NCI-H226 (cell line): ENCODE measurements at regions not wholly inside any gene's neighbourhood (a gene's known extent, or its start where the extent isn't known, plus 50 kb on each side); places are given as distances from the start of the nearest gene placed in this dataset.
"Not testable (repeated sequence)": the region's sequence is repeated elsewhere in the genome, so short reads cannot be mapped to it uniquely, and the experiment has no call there.

ENCODE experiments used
- DNase-seq: peaks from one replicate; pipeline ENCODE4 v3.0.0-alpha.2; 2015

GRCh38 chr13:50131920-50132903 lies 117.0 kb downstream of the KCNRG start:
- no peak for DNase-seq

DNA sequence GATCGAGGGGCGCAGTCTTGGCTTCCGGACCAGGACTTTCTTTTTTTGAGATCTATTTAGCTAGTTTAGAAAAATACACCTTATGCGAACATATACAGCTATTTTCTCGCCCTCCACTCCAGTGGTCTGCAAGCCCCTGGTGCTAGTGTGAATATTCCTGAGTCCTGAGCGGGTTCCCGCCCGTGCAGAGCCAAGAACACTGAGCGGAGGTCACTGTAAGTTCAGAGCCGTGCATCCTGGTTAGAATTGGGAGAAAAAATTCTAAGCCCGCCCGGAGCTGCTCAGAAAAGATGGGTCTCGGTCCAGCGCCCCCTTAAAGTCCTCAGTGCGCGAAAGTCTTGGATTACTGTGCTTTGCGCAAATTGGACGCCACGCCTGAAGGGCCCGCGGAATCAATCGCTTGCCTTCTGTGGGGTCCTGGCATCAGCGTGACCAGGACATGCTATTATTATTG lies 117.7 kb downstream of the KCNRG start:
- no peak for DNase-seq

- no peak for DNase-seq
Measured at GRCh38 chr13:50133358-50133953, 118.2 kb downstream of the KCNRG start.

DNA sequence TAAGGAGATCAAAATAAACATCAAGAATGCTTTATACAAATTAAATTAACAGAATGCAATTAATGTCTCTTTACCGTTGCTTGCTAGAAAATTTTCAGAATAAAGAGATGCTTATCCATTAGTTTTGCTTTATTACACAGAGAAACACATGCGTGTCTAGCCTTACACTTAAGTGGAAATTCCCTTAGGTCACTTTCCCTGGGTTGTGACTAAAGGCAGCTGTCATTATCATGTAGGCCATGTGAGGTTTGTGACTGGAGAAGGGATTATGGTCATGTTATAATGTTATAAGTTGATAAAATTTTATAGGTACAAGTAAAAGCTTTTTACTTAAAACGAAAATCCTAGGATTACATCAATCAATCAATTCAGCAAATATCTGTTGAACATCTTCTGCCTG lies 121.0 kb downstream of the KCNRG start:
- no peak for DNase-seq

GRCh38 chr13:50136678-50137077 lies 121.4 kb downstream of the KCNRG start:
- DNase-seq, result no peak

GRCh38 chr13:50139435-50139934 lies 124.2 kb downstream of the KCNRG start:
- DNase-seq, result not testable (repeated sequence)

- DNase-seq, result no peak
Measured at GRCh38 chr13:50140153-50140552, 124.9 kb downstream of the KCNRG start.

DNA sequence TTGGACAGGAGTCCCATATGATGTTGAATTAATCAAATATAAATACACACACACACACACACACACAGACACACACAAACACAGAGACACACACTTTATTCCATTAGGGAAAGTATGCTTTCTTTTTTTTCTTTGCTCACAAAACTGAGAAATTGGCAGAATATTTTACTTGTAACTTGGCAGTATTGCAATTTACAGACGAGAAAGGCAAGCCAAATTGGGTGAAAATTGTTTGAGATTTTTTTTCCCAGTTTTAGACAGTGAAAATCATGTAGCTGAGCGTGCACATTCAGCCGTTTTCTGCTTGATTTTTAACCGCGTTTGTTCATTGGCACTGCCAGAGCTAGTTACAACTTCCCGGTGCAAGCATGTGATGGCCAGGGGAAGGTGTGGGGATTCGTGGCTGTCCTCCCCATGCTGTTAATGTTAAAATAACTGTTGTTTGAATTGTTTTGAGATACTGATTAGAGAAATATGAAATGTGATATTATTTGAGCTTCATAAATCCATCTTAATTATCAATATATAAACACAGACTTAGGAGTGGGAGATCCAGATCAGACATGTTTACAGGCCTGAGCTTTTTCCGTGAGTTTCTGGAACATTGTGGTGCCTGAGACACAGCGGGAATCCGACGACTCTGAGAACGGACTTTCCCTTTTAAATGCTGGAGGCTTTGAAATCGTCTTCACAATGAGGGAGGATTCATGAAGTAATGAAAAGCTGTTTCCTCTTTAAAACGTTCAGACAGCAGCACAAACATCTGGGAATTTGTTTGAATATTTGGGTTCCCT lies 125.5 kb downstream of the KCNRG start:
- no peak for DNase-seq

DNA sequence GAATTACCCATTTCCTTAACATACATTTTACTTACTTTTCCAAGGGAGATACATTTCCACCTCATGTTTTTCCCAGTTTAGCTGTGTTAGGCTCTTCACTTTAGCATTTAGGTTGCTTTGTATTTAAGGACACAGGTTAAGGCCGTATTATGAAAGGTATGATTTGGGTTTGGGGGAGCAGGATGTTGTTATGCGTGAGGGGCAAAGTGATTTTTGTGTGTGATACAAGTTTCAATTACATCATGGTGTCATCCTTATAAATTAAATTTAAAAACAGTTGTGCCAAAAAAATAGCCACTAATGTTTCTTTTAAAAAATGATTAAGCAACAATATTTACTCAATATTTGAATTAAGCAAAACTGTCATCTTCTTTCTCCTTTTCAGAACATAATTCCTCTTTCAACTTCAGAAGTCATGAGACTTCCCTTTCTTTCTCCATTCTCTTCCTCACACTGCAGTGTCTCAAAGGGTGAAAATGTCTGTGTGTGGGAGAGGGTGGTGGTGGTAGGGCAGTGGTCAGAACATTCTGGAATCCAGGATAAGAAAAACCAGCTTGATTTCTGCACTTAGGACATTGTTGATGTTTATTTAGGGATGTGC lies 126.2 kb downstream of the KCNRG start:
- DNase-seq, result no peak

GRCh38 chr13:50144246-50145160 lies 129.3 kb downstream of the KCNRG start:
- DNase-seq, result no peak

DNA sequence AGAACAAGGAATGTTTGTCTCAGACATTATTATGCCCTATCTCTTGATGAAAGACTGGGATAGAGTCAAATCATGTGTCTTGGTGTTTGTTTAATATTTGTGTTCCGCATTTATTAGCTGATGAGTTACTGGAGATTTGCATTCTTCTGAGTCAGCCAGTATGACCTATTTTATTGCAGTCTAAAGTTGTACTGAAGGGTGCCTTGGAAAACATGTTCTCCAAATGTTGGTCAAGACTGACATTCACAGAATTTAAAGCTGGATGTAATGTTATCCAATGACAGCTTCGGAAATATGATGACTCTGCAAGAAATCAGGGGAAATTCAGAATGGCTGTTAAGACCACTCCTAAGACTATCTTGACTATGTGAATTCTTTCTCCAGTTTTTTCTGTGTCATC lies 134.0 kb downstream of the KCNRG start:
- no peak for DNase-seq

DNA sequence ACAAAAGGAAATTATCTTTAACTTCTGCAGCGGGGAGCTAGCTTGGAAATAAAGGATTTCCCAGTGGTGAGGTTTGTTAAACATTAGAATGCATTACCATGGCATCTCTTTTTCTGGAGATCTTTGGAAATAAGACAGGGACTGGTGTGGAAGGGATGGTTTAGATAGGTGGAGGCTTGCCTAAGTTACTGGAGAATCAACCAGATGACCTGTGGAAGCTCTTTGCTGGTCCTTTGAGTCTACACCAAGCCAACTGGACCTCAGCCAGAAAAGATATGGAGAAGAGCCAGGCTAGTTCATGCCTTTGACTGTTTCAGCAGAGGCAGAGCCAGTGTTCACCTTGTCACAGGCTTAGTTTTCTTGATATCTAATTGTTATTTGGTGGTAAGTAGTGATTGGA lies 134.7 kb downstream of the KCNRG start:
- peak; percentile 51 for DNase-seq

DNA sequence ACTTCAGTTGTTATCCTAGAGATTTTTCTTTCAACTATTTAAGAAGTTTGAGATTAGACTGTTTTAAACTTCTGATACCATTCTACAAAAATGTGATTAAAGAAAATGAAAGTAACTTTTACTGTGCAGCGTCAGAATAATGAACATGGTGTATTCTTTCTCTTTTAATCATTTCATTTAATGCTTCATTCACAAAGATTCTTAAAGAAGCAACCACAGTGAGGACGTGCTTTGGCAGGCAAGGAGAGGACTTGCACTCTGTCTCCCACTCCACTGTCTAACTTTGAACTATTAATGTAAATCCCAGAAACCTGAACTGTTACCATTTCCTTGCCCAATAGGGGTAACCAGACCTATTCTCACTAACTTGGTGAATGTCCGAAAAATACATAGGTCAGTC lies 137.0 kb downstream of the KCNRG start:
- DNase-seq, result no peak

GRCh38 chr13:50152655-50153309 lies 137.5 kb downstream of the KCNRG start:
- no peak for DNase-seq

GRCh38 chr13:50153401-50153800 lies 138.2 kb downstream of the KCNRG start:
- no peak for DNase-seq

GRCh38 chr13:50153876-50154275 lies 138.6 kb downstream of the KCNRG start:
- no peak for DNase-seq

DNA sequence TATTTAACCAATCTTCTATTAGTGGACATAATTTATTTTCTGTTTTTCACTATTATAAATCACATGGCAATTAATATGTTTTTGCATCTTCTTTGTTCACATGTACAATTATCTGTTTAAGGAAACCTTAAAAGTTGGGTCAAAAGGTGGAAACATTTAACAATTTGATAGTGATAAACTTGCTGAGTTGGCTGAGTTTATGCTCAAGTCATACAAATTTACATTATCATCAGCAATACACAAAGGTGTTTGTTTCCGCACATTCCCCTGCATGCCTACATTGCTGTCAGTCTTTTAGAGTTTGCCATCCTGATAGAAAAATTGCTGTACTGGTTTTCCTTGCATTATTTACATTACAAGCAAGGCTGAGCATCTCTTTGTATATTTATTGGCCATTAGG lies 139.5 kb downstream of the KCNRG start:
- no peak for DNase-seq

GRCh38 chr13:50156140-50156539 lies 140.9 kb downstream of the KCNRG start:
- peak; percentile 80 for DNase-seq

DNA sequence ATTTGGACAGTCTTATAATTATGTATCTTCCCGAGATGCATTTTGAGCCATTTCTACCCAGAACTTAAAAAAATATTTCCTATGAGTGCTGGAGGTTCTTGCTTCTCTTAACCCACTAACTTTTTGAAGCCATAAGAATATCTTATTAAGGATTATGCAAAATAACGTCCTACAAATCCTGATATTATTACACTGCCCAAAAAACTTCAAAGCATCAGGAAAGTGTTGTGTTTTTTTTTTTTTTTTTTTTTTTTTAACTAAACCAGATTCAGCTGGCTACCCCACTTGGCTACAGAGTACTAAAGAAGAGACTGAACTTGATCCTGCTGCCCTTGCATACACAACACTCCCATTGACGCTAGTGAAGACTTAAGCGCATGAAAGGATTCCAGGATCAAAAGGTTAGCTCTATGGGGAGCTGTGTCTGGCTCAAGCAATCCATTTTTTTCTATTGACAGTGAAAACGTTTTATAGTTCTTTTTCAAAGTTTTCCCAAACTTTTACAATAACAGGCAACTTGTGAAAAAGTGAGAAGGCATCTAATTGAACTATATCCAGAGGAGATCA lies 141.4 kb downstream of the KCNRG start:
- DNase-seq, result no peak

- DNase-seq, result no peak
Measured at GRCh38 chr13:50158385-50159165, 143.3 kb downstream of the KCNRG start.
